GM12872 (cell line): ENCODE measurements at regions not wholly inside any gene's neighbourhood (a gene's known extent, or its start where the extent isn't known, plus 50 kb on each side); places are given as distances from the start of the nearest gene placed in this dataset.

Source experiments
- CTCF ChIP-seq: IDR thresholded peaks from 3 replicates; pipeline ENCODE4 v1.5.1; 2011; ENCODE audit warnings: low read depth, mild to moderate bottlenecking, low read length, moderate library complexity; ENCODE audit not compliant: insufficient read depth

GRCh38 chr7:106957766-106958165 is 86.7 kb upstream of the PRKAR2B start:
- no peak for TF ChIP-seq CTCF

DNA sequence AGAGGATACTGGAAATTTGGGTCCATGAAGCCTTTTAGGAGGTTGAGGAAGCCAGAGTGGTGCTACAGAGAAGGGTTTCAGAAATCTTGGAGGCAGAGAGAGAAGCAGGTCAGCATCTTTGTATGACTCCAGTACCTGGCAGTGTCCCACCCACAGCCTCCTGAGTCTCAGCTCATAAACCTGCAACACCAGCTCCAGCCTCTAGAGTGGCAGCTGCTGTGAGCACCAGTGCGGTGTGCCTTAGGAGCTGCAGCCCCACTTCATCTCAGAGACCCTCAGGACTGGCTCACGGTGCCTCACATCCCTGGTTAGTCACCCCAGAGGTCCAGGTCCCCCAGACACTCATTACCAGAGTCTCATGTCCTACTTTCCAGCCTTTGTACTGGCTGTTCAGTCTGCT is 84.8 kb upstream of the PRKAR2B start:
- TF ChIP-seq CTCF = peak; percentile 69

DNA sequence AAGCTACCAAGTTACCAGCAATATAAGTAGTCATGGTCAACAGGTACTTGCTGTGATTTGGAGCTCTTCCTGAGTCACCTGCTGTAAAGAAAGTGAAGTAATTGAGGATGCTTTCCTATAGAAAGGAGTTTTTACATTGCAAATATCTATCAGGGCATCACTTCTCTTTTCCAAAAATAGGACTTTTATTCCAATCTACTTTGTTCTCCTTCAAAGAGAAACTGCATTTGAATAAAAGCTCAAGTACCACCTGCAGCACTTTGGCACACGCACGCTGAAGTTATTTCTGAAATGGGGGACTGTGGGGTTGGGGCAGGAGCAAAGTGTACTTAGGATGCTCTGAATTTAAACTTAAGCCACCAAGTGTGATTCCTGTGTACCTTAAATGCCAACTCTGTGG is 81.8 kb upstream of the PRKAR2B start:
- TF ChIP-seq CTCF = no peak

- TF ChIP-seq CTCF = no peak
These were observed 80.0 kb upstream of the PRKAR2B start for GRCh38 chr7:106964466-106964865.

DNA sequence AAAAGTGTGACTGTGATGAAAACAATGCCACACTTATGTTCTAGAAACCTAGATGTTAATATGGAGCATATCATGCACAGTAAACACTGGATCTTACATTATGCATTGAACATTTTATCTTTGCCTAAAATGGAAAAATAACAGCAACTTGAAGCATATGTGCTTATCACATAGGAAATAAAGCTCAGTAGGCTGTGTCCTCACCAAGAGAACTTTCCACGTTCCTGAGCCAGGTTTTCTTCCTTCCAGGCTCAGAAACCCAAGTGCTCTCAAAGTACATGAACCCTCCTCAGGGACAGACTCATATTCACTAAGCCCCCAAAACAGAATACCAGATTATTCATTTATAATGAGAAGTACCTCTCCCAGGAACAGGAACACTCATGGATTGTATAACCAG is 79.4 kb upstream of the PRKAR2B start:
- TF ChIP-seq CTCF = no peak

- TF ChIP-seq CTCF = no peak
These were observed 78.4 kb upstream of the PRKAR2B start for GRCh38 chr7:106966121-106966520.

- TF ChIP-seq CTCF = no peak
These were observed 76.3 kb upstream of the PRKAR2B start for GRCh38 chr7:106968160-106968559.
